ENCODE measurements at regions not wholly inside any gene's neighbourhood (a gene's known extent, or its start where the extent isn't known, plus 50 kb on each side); places are given as distances from the start of the nearest gene placed in this dataset.

DNA sequence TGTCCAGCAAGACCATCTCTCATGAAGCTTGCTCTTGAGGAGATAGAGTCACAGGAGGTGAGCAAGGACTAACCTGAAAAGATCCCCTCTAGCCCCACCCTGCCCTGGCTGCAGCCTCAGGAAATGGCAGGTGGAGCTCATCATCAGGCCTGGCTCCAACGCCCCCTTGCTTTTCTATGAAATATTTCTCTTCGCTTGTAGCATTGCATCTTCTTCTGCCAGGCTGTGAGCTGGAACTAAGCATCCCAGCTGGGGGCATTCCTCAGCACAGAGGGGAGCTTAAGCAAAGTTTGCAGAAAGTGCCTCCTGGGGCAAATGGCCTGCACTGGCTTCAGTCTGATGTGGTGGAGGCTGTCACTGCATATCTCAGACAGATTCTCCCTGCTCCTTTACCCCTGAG is 90.1 kb upstream of the LGALSL start:
- DNase-seq (ENCODE audit: low read depth in 1 of 2, low spot score in 1 of 2), result no peak

DNA sequence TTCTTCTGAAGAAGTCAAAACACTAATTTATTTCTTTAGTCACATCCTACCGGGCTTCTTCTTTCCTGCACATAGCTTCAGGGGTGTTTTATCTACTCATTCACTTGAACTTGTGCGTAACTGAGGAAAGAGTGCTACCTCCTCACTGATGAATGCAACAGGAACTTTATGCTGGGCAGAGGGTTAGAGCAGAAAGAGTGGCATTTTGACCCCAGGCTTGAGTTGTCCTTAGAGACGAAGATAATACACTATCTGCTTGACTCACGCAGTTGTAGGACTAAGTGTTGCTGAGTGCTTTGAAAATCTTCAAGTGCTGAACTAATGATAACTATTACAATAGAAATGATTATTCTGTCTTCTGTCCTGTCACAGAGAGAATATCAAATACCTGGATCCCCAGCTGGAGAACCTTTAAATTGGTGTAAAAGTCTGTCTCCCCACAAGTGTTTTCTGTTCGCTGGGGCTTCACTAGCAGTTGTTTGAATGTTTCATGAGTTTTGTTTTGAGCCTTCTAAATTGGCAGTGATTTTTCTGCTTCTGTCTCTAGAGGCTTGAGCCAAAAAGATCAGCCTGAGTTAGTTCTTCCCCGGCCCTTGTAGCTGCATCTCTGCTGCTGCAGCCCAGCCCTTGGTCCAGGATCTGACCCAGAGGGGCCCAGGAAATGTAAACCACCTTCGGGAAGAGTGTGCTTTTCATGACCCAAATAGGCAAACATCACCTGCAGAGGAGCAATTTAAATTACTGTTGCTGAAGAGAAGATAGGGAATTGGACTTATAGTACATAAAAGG is 86.3 kb upstream of the LGALSL start:
- no peak for DNase-seq (ENCODE audit: low read depth in 1 of 2, low spot score in 1 of 2)

DNA sequence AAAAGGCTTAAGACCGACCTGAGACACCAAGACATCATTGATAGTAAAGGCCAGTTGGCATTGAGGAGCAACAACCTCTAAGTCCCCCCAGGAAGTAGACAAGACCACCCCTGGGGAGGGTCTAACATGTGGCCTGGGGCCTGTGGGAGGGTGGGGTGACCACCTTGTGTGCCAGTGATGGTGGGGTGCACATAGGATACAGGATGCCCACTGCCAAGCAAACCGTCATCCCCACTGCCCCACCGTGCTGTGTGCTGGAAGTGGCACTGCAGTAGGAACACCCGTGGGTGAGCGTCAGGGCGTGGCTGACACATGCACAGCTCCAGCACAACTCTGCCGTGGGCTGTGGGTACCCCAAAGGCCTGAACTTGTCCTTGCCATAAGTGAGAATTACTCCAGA is 84.3 kb upstream of the LGALSL start:
- no peak for DNase-seq (ENCODE audit: low read depth in 1 of 2, low spot score in 1 of 2)

DNA sequence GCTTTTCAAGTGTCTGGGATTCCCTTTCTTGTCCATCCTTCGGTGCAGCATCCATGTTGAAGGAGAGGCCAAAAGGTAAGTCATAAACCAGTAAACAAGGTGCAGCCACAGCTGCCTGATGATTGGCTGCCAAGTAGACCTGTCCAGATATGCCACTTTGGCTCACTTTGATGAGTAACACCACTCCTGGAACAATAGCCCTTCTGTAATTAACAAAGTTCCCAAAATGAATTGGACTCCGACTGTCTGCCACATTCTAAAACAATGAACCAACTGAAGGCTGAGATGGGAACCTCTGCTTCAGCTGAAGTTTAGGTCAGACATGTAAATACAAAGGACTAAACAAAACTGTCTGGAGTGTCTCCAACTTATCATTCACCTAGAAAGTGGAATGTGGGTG is 82.2 kb upstream of the LGALSL start:
- no peak for DNase-seq (ENCODE audit: low read depth in 1 of 2, low spot score in 1 of 2)

DNA sequence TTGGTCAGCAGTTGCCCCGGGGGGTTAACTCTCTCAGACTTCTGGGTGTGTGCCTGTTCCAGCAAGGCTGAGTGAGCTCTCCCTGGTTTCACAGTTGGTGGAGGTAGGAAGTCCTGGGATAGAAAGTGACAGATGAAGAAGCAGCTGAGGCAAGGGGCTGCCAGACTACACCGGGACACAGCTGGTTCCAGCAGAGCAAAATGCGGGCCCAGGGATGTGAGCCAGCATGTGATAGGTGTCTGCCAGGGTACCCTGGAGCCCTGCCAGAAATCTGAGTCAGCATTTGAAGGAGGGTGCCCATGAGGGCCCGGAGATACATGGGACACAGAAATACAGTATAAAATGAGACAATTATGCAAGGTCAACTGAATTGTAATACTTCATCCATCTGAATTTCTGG is 79.3 kb upstream of the LGALSL start:
- DNase-seq (ENCODE audit: low read depth in 1 of 2, low spot score in 1 of 2), result no peak

DNA sequence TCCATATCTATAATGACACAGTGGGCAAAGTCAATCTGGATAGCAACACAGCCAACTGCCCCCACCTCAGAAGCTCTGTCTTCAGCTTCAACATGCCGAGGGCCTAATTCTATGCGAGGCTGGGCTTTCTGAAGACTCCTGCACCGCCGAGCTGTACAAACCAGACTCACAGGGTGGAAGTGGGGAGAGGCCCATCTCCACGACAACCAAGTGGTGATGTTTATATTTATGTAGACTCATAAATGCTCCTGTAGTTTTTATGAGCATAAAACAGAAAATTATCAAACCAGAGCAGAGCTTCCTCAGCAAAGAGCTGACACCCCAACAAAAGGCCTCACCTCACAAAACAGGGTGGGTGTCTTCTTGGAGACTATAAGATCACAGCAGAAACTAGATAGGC is 77.0 kb upstream of the LGALSL start:
- DNase-seq (ENCODE audit: low read depth in 1 of 2, low spot score in 1 of 2), result no peak

DNA sequence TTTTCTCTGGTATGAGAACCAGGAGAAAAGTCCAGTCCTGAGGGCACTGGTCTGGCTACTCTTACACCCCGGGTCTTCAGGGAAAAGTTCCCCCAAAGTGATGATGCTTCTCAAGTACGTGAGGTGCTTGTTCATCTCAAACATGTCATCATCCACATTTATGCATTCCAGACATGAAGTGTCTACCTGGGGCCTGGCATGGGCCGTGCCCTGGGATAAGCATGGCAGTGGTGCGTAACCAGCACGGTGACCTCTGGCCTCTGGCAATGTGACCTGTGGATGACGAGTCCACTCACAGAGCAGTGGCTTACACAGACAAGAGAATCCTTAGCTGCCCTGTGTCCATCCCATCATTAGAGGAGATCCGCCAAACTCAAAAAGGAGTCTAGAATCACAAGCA is 74.8 kb upstream of the LGALSL start:
- DNase-seq (ENCODE audit: low read depth in 1 of 2, low spot score in 1 of 2), result no peak

DNA sequence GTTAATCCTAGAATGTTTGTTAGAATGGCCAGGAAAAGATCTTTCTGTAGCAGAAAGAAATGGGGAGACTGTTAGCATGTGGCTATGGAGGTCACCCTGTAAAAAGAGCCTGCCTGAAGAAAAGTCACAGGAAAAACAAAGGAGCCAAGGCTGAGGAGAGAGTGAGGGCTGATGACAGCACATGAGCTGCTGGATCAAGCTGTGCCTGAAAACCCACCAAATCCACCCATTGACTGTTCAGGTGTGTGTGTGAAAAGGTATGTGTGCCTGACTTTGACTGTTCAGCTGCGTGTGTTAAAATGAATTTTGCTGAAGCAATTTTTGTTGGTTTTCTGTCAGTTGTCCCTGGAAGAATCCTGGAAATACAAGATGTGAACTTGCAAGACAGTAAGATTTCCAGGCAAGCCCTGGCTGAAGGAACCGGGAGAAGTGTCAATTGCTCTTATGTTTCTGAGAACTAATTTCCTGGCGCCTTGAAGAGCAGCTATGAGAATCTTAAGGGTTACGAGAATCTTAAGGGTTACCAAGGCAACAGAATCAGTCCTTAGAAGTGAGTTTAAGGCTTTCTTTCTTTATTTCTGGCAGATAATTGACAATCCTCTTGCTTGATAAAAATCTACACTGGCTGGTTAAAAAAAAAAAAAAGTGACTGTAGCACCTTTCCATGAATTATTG is 73.0 kb upstream of the LGALSL start:
- no peak for DNase-seq (ENCODE audit: low read depth in 1 of 2, low spot score in 1 of 2)

DNA sequence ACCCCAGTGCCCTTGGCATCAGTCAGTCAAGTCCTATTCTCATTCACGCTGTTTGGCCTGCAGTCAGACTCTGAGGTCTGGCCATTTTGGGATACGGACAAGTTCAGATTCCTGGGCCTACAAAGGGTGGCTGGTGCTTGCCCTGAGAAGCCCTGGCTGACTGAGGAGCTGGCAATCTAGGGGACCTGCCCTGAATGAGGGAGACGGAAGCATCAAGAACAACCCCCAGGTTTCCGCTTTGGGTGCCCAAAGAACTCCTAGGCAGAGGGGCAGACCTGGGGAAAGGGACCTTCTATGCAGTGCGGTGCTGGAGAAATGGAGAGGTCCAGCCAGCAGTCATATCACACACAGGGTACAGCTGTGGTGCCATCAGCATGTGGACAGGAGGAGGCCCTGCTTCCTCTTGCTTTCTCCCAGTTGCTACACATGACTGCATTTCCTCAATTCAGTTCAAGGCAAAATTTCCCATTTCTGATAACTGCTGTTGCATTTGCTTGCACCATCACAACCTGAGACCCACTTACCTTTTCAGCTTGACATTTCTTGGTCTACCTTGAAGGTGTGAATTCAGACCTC is 70.9 kb upstream of the LGALSL start:
- DNase-seq (ENCODE audit: low read depth in 1 of 2, low spot score in 1 of 2), result no peak

DNA sequence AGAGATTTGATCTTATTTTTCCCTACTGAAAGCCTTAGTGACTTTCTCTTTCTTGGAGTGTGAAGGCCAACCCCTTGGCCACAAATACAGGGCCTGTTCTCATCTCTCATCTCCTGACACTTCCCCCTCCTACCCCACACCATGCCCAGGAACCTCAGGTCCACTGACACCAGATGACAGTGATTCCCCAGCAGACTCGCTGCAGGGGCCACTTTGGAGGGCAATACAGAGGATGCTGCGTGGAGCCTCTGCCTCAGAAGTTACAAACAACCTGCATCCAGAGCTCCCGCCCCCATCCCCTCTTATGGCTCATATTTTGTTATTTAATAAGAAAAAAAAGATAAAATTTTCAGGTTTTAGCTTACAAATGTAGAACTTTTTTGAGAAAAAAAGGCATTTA is 70.1 kb upstream of the LGALSL start:
- no peak for DNase-seq (ENCODE audit: low read depth in 1 of 2, low spot score in 1 of 2)

DNA sequence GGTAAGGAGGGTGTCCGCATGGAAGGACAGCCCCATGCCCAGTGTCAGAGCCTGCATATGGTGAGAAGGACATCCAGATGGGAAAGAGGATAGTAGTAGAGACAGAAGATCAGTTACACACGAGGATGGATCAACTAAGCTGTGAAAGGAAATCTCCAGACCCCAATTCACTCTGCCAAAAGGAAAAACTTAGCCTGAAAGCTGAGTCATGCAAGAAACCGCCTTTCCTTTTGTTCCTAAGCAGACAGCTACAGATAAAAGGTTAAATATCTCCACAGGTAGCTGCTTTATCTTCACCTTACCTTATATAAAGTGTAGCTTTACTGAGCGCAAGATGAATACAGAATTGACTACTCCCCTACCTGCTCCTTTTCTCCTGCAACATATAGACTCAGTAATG is 67.3 kb upstream of the LGALSL start:
- no peak for DNase-seq (ENCODE audit: low read depth in 1 of 2, low spot score in 1 of 2)

DNA sequence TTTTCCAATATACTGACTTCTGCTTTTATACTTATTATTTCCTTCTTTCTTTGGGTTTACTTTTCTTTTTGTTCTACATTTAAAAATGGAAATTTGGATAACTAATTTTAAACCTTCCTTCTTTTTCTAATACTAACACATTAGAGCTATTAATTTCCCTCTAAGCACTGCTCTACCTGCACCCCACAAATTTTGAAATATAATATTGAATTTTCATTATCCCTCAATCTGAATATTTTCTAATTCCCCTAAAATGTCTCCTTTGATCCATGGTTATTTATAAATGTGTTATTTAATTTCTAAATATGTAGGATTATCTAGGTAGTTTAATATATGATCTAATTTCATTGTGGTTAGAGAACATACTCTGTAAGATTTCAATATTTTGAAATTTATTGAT is 63.4 kb upstream of the LGALSL start:
- DNase-seq (ENCODE audit: low read depth in 1 of 2, low spot score in 1 of 2), result no peak

DNA sequence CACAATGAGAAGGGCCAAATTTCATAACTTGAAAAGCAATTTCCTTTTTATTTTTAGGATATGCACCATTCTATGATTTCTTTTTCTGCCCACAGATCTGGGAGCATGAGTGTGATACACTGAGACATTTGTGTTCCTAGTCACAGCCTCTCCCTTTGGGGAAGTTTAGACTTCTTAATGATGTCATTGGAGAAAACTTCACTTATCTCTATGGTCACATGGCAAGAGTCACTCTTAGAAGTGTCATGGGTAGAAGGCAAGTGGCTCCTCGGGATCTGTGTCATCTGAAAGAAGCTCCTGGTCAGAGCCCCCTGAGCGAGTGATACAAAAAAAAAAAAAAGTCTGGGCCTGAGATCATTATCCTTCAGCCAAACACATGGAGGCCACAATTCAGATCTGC is 62.5 kb upstream of the LGALSL start:
- DNase-seq (ENCODE audit: low read depth in 1 of 2, low spot score in 1 of 2), result no peak

DNA sequence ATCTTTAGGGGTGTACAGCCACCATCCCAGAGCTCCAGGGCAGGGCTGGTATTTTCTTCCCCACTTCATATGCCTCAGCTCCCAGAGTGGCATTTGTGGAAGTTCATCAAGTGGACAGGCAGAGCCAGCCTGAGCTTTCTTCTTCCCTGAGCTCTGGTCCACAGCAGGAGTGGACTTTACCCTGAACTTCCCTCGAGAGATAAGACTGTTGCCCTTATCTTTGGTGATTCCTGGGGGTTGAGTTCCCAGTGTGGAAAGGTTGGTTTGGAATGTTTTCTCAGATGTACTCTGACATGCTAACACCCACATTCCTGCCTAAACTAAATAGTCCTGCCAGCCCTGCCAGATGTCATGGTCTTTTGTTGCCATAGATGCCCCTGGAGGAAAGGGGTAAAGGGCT is 62.0 kb upstream of the LGALSL start:
- DNase-seq (ENCODE audit: low read depth in 1 of 2, low spot score in 1 of 2), result no peak

DNA sequence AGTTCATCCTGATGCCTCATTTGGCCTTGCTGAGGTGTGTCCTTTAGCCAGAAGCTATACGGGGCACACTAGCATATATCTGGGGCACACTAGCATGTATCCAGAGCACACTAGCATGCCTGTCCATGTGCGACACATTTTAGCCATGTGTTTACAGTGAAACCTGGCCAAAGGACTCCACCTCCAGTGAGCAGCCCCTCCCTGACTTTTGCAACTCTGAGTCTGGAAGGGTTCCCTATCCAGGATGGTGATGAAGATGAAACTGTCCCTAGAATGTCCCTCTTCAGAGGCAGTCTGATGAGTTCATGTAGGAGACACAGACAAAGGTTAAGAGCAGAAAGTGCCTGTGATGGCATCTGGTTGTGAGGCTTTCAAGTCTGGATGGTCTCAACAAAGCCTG is 61.4 kb upstream of the LGALSL start:
- no peak for DNase-seq (ENCODE audit: low read depth in 1 of 2, low spot score in 1 of 2)

DNA sequence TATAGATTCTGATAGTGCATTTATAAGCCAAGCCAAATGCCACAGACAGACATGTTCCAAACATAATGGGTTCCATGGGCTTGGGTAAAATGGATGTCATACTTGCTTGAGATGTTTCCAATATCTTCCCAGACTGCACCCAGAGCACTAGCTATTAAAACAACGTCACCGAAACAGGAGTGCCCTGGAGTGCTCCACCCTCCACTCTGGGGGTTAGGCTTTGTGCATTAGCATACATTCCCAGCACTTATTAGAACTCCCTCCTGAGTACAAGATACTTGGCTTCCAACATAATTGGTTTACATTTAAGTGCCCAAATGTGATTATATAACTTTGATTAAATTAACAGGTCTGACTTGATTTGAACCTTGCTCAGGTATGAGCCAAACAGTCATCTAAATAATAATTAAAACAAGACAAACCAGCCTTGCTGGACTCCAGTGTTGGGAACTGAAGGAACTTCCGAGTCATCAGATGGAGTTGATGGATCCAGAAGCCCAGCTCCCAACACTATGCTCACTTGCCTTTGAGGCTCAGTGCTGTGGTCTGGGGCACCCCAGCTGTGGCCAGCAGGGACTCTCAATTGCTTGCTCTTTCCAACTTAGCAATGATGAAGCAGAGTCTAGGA is 60.5 kb upstream of the LGALSL start:
- DNase-seq (ENCODE audit: low read depth in 1 of 2, low spot score in 1 of 2), result no peak

DNA sequence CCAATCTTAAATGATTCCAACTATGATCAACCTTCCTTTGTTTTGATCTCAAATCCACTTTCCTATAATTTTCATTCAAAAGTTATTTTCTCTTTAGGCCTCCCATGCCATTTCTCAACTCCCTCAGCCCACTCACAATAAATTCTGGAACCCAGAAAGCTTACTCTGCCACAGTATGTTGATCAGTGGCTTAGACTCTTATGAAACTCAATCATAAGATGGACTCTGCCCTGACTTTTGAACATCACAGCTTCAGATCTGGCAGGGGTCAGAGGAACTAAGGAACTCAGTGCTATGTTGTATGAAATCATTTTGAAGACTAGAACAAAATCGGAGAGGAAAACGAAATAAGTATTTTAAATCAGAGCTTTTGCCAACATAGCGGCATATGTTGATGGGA is 59.8 kb upstream of the LGALSL start:
- no peak for DNase-seq (ENCODE audit: low read depth in 1 of 2, low spot score in 1 of 2)

DNA sequence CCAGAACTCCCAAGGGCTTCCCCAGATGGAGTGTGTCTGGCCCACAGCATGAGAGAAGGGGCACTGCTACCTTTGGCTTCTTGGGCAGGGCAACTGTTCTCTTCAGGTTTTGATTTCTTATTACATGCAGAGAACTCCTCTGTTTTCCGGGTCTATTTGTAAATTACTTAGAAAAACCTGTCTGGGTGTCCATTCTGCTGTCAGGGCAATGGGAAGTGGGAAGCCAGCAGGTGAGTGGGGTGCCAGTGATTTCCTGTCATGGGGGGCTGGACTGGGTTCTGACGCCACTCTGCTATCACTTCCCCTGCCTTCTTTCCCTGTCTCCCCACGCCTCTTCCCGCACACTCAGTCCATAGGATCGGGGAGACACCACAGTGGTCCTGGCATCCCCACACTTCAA is 58.0 kb upstream of the LGALSL start:
- no peak for DNase-seq (ENCODE audit: low read depth in 1 of 2, low spot score in 1 of 2)

DNA sequence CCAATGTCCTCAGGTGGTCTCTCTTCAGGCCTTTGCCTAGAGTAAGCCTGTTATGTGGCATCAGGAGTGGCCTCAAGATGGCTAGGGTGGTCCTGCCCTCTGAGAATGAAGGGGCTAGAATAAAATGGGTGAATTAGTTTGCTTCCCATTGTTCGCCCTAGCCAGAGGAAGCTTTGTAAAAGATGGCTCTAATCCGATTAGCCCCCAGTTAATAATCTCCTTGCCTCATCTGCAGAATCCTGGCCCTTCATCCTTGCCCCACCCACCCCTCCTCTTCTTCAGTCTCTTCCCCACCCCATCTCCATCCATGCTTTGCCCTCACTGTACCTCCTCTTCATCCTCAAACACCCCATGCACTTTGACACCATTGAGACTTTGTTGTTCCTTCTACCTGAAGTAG is 57.4 kb upstream of the LGALSL start:
- DNase-seq (ENCODE audit: low read depth in 1 of 2, low spot score in 1 of 2), result no peak

DNA sequence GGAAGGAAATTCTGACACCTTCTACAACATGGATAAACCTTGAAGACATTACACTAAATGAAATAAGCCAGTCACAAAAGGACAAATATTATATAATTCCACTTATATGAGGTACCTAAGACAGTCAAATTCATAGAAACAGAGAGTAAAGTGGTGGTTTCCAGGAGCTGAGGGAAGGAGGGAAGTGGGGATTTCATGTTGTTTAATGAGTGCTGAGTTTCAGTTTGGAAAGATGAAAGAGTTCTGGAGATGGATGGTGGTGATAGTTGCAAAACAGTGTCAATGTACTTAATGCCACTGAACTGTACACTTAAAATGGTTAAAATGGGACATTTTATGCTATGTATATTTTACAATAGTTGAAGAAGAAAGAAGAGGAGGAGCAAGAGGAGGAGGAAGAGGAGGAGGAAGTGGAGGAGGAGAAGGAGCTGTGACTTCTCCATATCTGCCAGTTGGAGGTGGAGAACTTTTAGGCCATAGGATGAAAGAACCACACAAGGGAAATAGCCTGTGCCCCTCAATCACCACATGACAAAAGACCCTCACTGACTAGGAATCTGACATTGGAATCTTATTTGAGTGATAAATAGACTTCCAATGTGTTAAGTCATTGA is 55.3 kb upstream of the LGALSL start:
- no peak for DNase-seq (ENCODE audit: low read depth in 1 of 2, low spot score in 1 of 2)

DNA sequence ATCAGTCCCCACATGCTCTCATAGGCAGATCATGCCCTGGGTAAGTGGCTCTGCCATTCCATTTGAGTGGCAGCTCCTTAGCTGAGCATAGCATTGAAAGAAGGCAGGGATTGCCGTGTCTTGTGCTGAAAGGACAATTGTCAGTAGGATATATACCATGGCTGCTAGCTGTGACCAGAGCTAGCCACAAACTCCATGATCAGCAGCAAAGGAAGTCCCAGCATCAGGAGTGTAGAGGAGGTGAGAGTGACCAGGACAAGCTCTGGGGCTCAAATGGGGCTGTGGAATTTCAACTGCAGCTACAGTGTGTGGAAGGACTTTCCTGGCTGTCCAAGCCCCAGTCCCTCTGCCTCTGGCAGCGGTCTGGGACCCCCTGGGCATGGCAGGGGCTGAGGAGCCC is 54.4 kb upstream of the LGALSL start:
- no peak for DNase-seq (ENCODE audit: low read depth in 1 of 2, low spot score in 1 of 2)

Measured in activated T-helper 1 cell treated with anti-CD3 and anti-CD28 coated beads, Interleukin-2, amount 50 U/mL, for 16 hours (primary cell).